Loucy (cell line): ENCODE measurements at regions not wholly inside any gene's neighbourhood (a gene's known extent, or its start where the extent isn't known, plus 50 kb on each side); places are given as distances from the start of the nearest gene placed in this dataset.

ENCODE experiments used
- EZH2phosphoT487 ChIP-seq: fragments of 200-600 bp; IDR thresholded peaks from 2 replicates; pipeline ENCODE4 v1.6.1; 2018; ENCODE audit warnings: antibody characterized with exemption, mild to moderate bottlenecking, moderate library complexity, borderline replicate concordance
- TF ChIP-seq, protein P1 (sequence below): fragments of 200-600 bp; sonication (generic); conservative IDR thresholded peaks from 2 replicates; pipeline ENCODE4 v1.5.1; 2014; ENCODE audit warnings: mild to moderate bottlenecking, antibody characterized with exemption, low read length

DNA sequence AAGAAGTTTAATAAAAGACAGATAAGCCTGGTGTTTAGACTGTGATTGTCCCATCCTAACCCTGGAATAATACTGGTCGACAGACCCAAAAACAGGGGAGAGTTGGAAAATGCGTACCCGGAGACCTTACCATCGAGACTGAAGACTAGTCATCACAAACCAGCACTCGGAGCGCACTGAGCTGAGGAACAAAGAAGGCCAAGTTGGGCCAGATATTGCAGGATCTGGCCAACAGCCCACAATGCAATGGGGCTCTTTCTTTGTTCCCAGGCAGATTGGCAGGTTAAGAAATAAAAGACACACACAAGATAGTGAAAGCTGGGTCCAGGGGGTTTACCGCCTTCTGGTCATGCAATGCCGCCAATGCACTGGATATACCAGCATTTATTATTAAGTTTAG is 188.7 kb upstream of the RAI14 start:
- TF ChIP-seq, protein P1, sequence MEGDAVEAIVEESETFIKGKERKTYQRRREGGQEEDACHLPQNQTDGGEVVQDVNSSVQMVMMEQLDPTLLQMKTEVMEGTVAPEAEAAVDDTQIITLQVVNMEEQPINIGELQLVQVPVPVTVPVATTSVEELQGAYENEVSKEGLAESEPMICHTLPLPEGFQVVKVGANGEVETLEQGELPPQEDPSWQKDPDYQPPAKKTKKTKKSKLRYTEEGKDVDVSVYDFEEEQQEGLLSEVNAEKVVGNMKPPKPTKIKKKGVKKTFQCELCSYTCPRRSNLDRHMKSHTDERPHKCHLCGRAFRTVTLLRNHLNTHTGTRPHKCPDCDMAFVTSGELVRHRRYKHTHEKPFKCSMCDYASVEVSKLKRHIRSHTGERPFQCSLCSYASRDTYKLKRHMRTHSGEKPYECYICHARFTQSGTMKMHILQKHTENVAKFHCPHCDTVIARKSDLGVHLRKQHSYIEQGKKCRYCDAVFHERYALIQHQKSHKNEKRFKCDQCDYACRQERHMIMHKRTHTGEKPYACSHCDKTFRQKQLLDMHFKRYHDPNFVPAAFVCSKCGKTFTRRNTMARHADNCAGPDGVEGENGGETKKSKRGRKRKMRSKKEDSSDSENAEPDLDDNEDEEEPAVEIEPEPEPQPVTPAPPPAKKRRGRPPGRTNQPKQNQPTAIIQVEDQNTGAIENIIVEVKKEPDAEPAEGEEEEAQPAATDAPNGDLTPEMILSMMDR = no peak
- TF ChIP-seq EZH2phosphoT487 = no peak
